Cardiac muscle cell (in vitro differentiated cells and primary cell): ENCODE measurements at regions not wholly inside any gene's neighbourhood (a gene's known extent, or its start where the extent isn't known, plus 50 kb on each side); places are given as distances from the start of the nearest gene placed in this dataset.
"Not testable (repeated sequence)": the region's sequence is repeated elsewhere in the genome, so short reads cannot be mapped to it uniquely, and the experiment has no call there.

Experiments
- DNase-seq, 2 donors: peaks; one replicate each; pipeline versions ENCODE4 v3.0.0 to v3.0.0-alpha.2; 2010 to 2017; ENCODE audit warnings: low read depth in 1 of 2, low spot score in 1 of 2
- H3K27ac ChIP-seq: fragments of 200-600 bp; sonication (generic); 2 replicates; pipeline ENCODE4 v1.5.1; 2016
- H3K27me3 ChIP-seq: fragments of 200-600 bp; sonication (generic); 2 replicates; pipeline ENCODE4 v1.6.0; 2016; ENCODE audit warnings: control low read depth
- H3K36me3 ChIP-seq: fragments of 200-600 bp; sonication (generic); 2 replicates; pipeline ENCODE4 v1.5.1; 2016; ENCODE audit warnings: control low read depth
- H3K4me1 ChIP-seq: fragments of 200-600 bp; sonication (generic); 2 replicates; pipeline ENCODE4 v1.8.1; 2017; ENCODE audit warnings: low read depth, mild to moderate bottlenecking, mixed run types
- H3K4me3 ChIP-seq: fragments of 200-600 bp; sonication (generic); 2 replicates; pipeline ENCODE4 v1.5.1; 2016; ENCODE audit warnings: mild to moderate bottlenecking
- H3K9me3 ChIP-seq: fragments of 200-600 bp; sonication (generic); 2 replicates; pipeline ENCODE4 v1.5.1; 2017; ENCODE audit warnings: low read depth, mild to moderate bottlenecking, control low read depth
- TF ChIP-seq, protein P1 (sequence below): IDR thresholded peaks from 2 replicates; pipeline ENCODE4 v1.5.1; 2012; ENCODE audit warnings: low read depth, mild to moderate bottlenecking, low read length

DNA sequence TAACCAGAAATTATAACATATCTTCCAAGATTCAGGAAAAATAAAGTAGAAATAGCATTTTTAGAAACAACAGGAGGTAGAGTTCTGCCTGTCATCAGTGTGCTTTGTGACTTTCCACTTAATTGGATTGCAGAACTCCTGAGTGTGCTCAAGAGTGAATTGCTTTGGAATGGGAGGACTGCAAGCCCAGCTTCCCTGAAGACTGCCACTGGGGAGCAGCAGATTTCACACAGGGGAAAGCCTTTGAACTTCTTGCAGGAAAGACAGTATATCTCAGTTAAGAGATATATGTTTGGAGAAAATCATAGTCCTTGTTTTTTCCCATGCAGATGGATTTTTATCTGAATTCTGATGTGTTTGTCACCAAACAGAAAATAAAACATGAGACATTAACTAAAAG, 124.5 kb downstream of the TMEM168 start:
- H3K27me3 ChIP-seq = no peaks in the 10 kb centered on the region
- peaks cover 5% of the 10 kb centered on the region for H3K4me1 ChIP-seq
- H3K27ac ChIP-seq = no peak overlapping the region
- H3K36me3 ChIP-seq = no peaks in the 10 kb centered on the region
- peak; percentile 7 to 71 for DNase-seq
- no peaks in the 10 kb centered on the region for H3K9me3 ChIP-seq
- TF ChIP-seq, protein P1, sequence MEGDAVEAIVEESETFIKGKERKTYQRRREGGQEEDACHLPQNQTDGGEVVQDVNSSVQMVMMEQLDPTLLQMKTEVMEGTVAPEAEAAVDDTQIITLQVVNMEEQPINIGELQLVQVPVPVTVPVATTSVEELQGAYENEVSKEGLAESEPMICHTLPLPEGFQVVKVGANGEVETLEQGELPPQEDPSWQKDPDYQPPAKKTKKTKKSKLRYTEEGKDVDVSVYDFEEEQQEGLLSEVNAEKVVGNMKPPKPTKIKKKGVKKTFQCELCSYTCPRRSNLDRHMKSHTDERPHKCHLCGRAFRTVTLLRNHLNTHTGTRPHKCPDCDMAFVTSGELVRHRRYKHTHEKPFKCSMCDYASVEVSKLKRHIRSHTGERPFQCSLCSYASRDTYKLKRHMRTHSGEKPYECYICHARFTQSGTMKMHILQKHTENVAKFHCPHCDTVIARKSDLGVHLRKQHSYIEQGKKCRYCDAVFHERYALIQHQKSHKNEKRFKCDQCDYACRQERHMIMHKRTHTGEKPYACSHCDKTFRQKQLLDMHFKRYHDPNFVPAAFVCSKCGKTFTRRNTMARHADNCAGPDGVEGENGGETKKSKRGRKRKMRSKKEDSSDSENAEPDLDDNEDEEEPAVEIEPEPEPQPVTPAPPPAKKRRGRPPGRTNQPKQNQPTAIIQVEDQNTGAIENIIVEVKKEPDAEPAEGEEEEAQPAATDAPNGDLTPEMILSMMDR = peak; percentile 4
- no peak overlapping the region for H3K4me3 ChIP-seq

DNA sequence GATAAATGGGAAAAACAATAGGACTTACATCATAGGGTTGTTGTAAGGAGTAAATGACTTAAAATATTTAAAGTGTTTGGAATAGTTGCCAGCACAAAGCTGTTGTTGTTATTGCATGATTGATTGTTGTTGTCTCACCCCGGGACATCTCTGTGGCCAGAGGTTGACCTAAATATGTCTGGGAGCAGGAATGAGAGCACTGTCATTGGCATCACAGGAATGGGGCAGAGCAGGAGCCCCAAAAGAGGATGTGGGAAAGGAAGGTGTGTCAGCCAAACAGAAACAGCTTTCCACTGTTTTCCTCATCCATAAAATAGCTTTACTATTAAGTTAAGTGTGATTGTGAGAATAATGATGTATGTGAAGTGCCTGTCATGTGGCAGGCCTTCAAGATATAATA, 121.6 kb downstream of the TMEM168 start:
- H3K36me3 ChIP-seq = no peaks in the 10 kb centered on the region
- no peak overlapping the region for H3K4me3 ChIP-seq
- DNase-seq = no peak
- TF ChIP-seq, protein P1 = no peak
- H3K27ac ChIP-seq = no peak overlapping the region
- peaks cover 5% of the 10 kb centered on the region for H3K4me1 ChIP-seq
- no peaks in the 10 kb centered on the region for H3K27me3 ChIP-seq
- H3K9me3 ChIP-seq = no peaks in the 10 kb centered on the region

DNA sequence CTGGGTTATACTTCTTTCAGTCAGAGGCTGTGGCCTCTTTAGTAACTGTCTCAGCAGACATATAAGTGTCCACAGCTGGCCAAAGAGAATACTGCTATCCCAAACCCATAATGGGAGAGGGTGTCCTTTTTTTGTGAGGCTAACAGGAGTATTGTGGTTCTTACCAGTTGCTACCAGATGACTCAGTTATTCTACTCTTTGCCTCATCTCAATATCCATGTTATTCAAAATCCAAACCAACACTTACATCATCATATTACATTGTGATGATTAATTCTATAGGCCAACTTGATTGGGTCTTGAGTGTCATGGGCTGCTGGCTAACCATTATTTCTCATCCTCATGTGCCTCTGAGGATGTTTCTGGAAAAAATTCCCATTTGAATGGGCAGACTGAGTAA, 120.9 kb downstream of the TMEM168 start:
- no peak for DNase-seq
- H3K36me3 ChIP-seq = no peaks in the 10 kb centered on the region
- TF ChIP-seq, protein P1 = no peak
- H3K27me3 ChIP-seq = no peaks in the 10 kb centered on the region
- H3K4me3 ChIP-seq = no peak overlapping the region
- H3K27ac ChIP-seq = no peak overlapping the region
- H3K9me3 ChIP-seq = no peaks in the 10 kb centered on the region
- H3K4me1 ChIP-seq = peaks cover 5% of the 10 kb centered on the region

DNA sequence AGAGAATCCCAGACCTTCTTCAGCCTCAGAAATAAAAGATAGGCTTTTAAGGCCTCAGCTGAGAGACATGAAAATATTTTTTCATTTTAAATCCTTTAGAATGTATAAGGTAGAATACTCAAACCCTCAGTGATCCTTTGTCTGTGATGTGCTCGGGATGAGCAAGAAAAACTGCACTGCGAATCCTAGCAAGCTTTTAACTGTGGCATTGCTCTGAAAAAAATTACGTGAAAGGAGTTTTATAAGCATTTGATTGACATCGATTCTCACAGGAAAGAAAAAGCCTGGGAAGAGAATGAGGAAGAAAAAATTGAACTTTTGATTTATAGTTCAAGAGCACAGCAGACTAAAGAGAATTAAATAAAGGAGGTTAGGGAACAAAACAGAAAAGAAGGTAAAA, 120.0 kb downstream of the TMEM168 start:
- TF ChIP-seq, protein P1 = no peak
- H3K9me3 ChIP-seq = no peaks in the 10 kb centered on the region

DNA sequence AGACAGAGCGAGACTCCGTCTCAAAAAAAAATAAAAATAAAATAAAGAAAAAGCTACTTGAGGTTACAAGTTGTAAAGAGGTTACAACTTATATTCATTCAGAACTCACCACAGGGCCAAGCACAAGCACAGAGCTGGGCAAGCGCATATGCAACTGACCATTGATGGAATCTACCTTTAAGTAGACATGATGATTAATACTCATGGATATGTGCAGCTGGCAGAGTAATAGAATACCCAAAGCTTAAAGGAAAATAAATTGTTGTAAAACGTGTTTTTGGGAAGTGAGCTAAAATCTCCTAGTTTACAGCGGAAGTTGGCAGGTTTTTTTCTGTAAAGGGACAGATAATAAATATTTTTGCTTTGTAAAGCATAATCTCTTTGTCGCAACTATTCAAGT, 111.6 kb downstream of the TMEM168 start:
- Histone ChIP-seq H3K27ac (no peak overlapping the region), H3K9me3 (no peaks in the 10 kb centered on the region), H3K27me3 (no peaks in the 10 kb centered on the region), H3K36me3 (no peaks in the 10 kb centered on the region), H3K4me1 (no peaks in the 10 kb centered on the region), H3K4me3 (no peak overlapping the region)
- TF ChIP-seq, protein P1 = no peak
- no peak for DNase-seq

More for the DNA sequence above, 120.0 kb downstream of the TMEM168 start:
- DNase-seq = no peak
- Histone ChIP-seq H3K4me1 (peaks cover 4% of the 10 kb centered on the region), H3K27ac (no peak overlapping the region), H3K4me3 (no peak overlapping the region), H3K27me3 (no peaks in the 10 kb centered on the region), H3K36me3 (no peaks in the 10 kb centered on the region)

DNA sequence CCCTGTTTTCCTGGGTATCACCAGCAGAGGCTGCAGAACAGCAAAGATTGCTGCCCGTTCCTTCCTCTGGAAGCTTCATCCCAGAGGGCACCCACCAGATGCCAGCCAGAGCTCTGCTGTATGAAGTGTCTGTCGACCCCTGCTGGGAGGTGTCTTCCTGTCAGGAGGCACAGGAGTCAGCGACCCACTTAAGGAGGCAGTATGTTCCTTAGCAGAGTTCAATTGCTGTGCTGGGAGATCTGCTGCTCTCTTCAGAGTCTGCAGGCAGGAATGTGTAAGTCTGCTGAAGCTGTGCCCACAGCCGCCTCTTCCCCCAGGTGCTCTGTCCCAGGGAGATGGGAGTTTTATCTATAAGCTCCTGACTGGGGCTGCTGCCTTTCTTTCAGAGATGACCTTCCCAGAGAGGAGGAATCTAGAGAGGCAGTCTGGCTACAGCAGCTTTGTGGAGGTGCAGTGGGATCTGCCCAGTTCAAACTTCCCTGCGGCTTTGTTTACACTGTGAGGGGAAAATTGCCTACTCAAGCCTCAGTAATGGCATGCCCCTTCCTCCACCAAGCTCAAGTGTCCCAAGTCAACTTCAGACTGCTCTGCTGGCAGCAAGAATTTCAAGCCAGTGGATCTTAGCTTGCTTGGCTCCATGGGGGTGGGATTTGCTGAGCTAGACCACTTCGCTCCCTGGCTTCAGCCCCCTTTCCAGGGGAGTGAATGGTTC, 100.6 kb downstream of the TMEM168 start:
- H3K4me1 ChIP-seq, H3K4me3 ChIP-seq, H3K9me3 ChIP-seq, H3K36me3 ChIP-seq, DNase-seq, H3K27me3 ChIP-seq: not testable (repeated sequence)
- H3K27ac ChIP-seq = peak overlapping the region; percentile 57
